ENCODE measurements at regions not wholly inside any gene's neighbourhood (a gene's known extent, or its start where the extent isn't known, plus 50 kb on each side); places are given as distances from the start of the nearest gene placed in this dataset.
"Not testable (repeated sequence)": the region's sequence is repeated elsewhere in the genome, so short reads cannot be mapped to it uniquely, and the experiment has no call there.

GRCh38 chr6:113184736-113185135 lies 672.4 kb upstream of the MARCKS start:
- peak in 17 of 56 donors; percentile 1 to 52 (median 23) for DNase-seq

- DNase-seq, result no peak
These were observed 671.8 kb upstream of the MARCKS start for GRCh38 chr6:113185299-113185698.

- no peak for DNase-seq
These were observed 669.5 kb upstream of the MARCKS start for GRCh38 chr6:113187661-113188060.

- DNase-seq, result no peak
These were observed 668.2 kb upstream of the MARCKS start for GRCh38 chr6:113188962-113189361.

GRCh38 chr6:113190170-113190569 lies 667.0 kb upstream of the MARCKS start:
- DNase-seq, result no peak

GRCh38 chr6:113194090-113194489 lies 663.1 kb upstream of the MARCKS start:
- DNase-seq, result no peak

GRCh38 chr6:113202852-113203714 lies 654.1 kb upstream of the MARCKS start:
- no peak for DNase-seq

GRCh38 chr6:113203715-113204110 lies 653.4 kb upstream of the MARCKS start:
- no peak for DNase-seq

GRCh38 chr6:113205553-113205952 lies 651.6 kb upstream of the MARCKS start:
- no peak for DNase-seq

GRCh38 chr6:113208726-113209125 lies 648.4 kb upstream of the MARCKS start:
- no peak for DNase-seq

GRCh38 chr6:113209315-113209714 lies 647.8 kb upstream of the MARCKS start:
- no peak for DNase-seq

- no peak for DNase-seq
These were observed 646.0 kb upstream of the MARCKS start for GRCh38 chr6:113211170-113211569.

- DNase-seq, result no peak
These were observed 637.4 kb upstream of the MARCKS start for GRCh38 chr6:113219783-113220182.

GRCh38 chr6:113220832-113221231 lies 636.3 kb upstream of the MARCKS start:
- DNase-seq, result no peak

- DNase-seq, result no peak
These were observed 635.3 kb upstream of the MARCKS start for GRCh38 chr6:113221850-113222249.

GRCh38 chr6:113246186-113246585 lies 611.0 kb upstream of the MARCKS start:
- DNase-seq, result no peak

- no peak for DNase-seq
These were observed 608.6 kb upstream of the MARCKS start for GRCh38 chr6:113248532-113248931.

- DNase-seq, result not testable (repeated sequence)
These were observed 603.0 kb upstream of the MARCKS start for GRCh38 chr6:113254194-113254593.

GRCh38 chr6:113258771-113259170 lies 598.4 kb upstream of the MARCKS start:
- DNase-seq, result no peak

GRCh38 chr6:113271437-113271836 lies 585.7 kb upstream of the MARCKS start:
- no peak for DNase-seq

- DNase-seq, result no peak
These were observed 580.5 kb upstream of the MARCKS start for GRCh38 chr6:113276601-113277000.

GRCh38 chr6:113277111-113277510 lies 580.0 kb upstream of the MARCKS start:
- DNase-seq, result no peak

- no peak for DNase-seq
These were observed 576.1 kb upstream of the MARCKS start for GRCh38 chr6:113281014-113281413.
